HUES6 (cell line): ENCODE measurements at regions not wholly inside any gene's neighbourhood (a gene's known extent, or its start where the extent isn't known, plus 50 kb on each side); places are given as distances from the start of the nearest gene placed in this dataset.

Experiments
- H3K27ac ChIP-seq: 2 replicates; pipeline ENCODE4 v1.7.0; 2013; ENCODE audit warnings: low read depth, mild to moderate bottlenecking, low read length, inconsistent platforms
- H3K27me3 ChIP-seq: 2 replicates; pipeline ENCODE4 v1.6.1; 2013; ENCODE audit warnings: low read length; ENCODE audit not compliant: control insufficient read depth, insufficient read depth
- H3K36me3 ChIP-seq: 2 replicates; pipeline ENCODE4 v1.6.1; 2013; ENCODE audit warnings: low read length; ENCODE audit not compliant: control insufficient read depth, insufficient read depth
- H3K4me1 ChIP-seq: 2 replicates; pipeline ENCODE4 v1.6.1; 2013; ENCODE audit warnings: low read length; ENCODE audit not compliant: control insufficient read depth, insufficient read depth
- H3K4me3 ChIP-seq: 2 replicates; pipeline ENCODE4 v1.5.1; 2013; ENCODE audit warnings: low read depth, low read length
- H3K9ac ChIP-seq: one replicate; pipeline ENCODE4 v1.6.1; 2013; ENCODE audit warnings: mild to moderate bottlenecking, low read length
- H3K9me3 ChIP-seq: 2 replicates; pipeline ENCODE4 v1.6.1; 2013; ENCODE audit warnings: low read depth, low read length; ENCODE audit not compliant: control insufficient read depth, insufficient read depth

GRCh38 chr15:66625974-66626373 is 60.2 kb upstream of the LCTL start:
- Histone ChIP-seq H3K36me3 (no peaks in the 10 kb centered on the region), H3K9ac (no peak overlapping the region), H3K4me3 (no peak overlapping the region), H3K9me3 (no peaks in the 10 kb centered on the region), H3K4me1 (peaks cover 52% of the 10 kb centered on the region), H3K27ac (peak overlapping the region; percentile 10; the same call in 1 of the 2 replicates), H3K27me3 (no peaks in the 10 kb centered on the region; the same call in 1 of the 2 replicates)

- Histone ChIP-seq H3K9ac (no peak overlapping the region), H3K9me3 (no peaks in the 10 kb centered on the region), H3K27ac (no peak overlapping the region), H3K36me3 (no peaks in the 10 kb centered on the region), H3K4me1 (peaks cover 48% of the 10 kb centered on the region), H3K4me3 (no peak overlapping the region), H3K27me3 (no peaks in the 10 kb centered on the region)
Observed at GRCh38 chr15:66628976-66629723, 63.4 kb upstream of the LCTL start.

GRCh38 chr15:66629817-66630576 is 64.2 kb upstream of the LCTL start:
- Histone ChIP-seq H3K4me3 (no peak overlapping the region), H3K4me1 (peaks cover 48% of the 10 kb centered on the region), H3K27me3 (no peaks in the 10 kb centered on the region), H3K9ac (no peak overlapping the region), H3K9me3 (no peaks in the 10 kb centered on the region), H3K27ac (no peak overlapping the region), H3K36me3 (no peaks in the 10 kb centered on the region)

- no peaks in the 10 kb centered on the region for H3K36me3 ChIP-seq
- no peak overlapping the region for H3K9ac ChIP-seq
- H3K27ac ChIP-seq = no peak overlapping the region
- H3K4me1 ChIP-seq = peaks cover 42% of the 10 kb centered on the region
- no peak overlapping the region for H3K4me3 ChIP-seq
- H3K9me3 ChIP-seq = no peaks in the 10 kb centered on the region
- no peaks in the 10 kb centered on the region for H3K27me3 ChIP-seq
Observed at GRCh38 chr15:66630801-66631351, 65.1 kb upstream of the LCTL start.

GRCh38 chr15:66631616-66632263 is 65.9 kb upstream of the LCTL start:
- peak overlapping the region; percentile 42 for H3K9ac ChIP-seq

GRCh38 chr15:66633041-66633937 is 67.5 kb upstream of the LCTL start:
- no peaks in the 10 kb centered on the region for H3K36me3 ChIP-seq
- no peak overlapping the region for H3K27ac ChIP-seq
- no peak overlapping the region for H3K4me3 ChIP-seq
- no peaks in the 10 kb centered on the region for H3K27me3 ChIP-seq
- no peaks in the 10 kb centered on the region for H3K9me3 ChIP-seq
- no peak overlapping the region for H3K9ac ChIP-seq
- H3K4me1 ChIP-seq = peaks cover 39% of the 10 kb centered on the region

More at GRCh38 chr15:66631616-66632263, 65.9 kb upstream of the LCTL start:
- H3K27me3 ChIP-seq = no peaks in the 10 kb centered on the region
- H3K27ac ChIP-seq = peak overlapping the region; percentile 50; the same call in 1 of the 2 replicates
- H3K36me3 ChIP-seq = no peaks in the 10 kb centered on the region
- no peaks in the 10 kb centered on the region for H3K9me3 ChIP-seq
- no peak overlapping the region for H3K4me3 ChIP-seq
- peaks cover 40% of the 10 kb centered on the region for H3K4me1 ChIP-seq

- Histone ChIP-seq H3K4me3 (no peak overlapping the region), H3K27me3 (no peaks in the 10 kb centered on the region), H3K9ac (no peak overlapping the region), H3K9me3 (no peaks in the 10 kb centered on the region), H3K27ac (no peak overlapping the region), H3K4me1 (peaks cover 33% of the 10 kb centered on the region), H3K36me3 (no peaks in the 10 kb centered on the region)
Observed at GRCh38 chr15:66633938-66634250, 68.1 kb upstream of the LCTL start.

GRCh38 chr15:66634540-66634939 is 67.5 kb upstream of the SMAD6 start:
- Histone ChIP-seq H3K4me1 (peaks cover 29% of the 10 kb centered on the region), H3K9ac (no peak overlapping the region), H3K36me3 (no peaks in the 10 kb centered on the region), H3K9me3 (no peaks in the 10 kb centered on the region), H3K27me3 (no peaks in the 10 kb centered on the region), H3K27ac (no peak overlapping the region), H3K4me3 (no peak overlapping the region)

- Histone ChIP-seq H3K27me3 (no peaks in the 10 kb centered on the region), H3K36me3 (no peaks in the 10 kb centered on the region), H3K9me3 (no peaks in the 10 kb centered on the region), H3K27ac (no peak overlapping the region), H3K4me1 (peaks cover 29% of the 10 kb centered on the region), H3K4me3 (no peak overlapping the region), H3K9ac (no peak overlapping the region)
Observed at GRCh38 chr15:66635006-66635405, 67.0 kb upstream of the SMAD6 start.

GRCh38 chr15:66635817-66636216 is 66.2 kb upstream of the SMAD6 start:
- Histone ChIP-seq H3K4me1 (peaks cover 21% of the 10 kb centered on the region), H3K27me3 (no peaks in the 10 kb centered on the region), H3K4me3 (no peak overlapping the region), H3K9me3 (no peaks in the 10 kb centered on the region), H3K36me3 (no peaks in the 10 kb centered on the region), H3K27ac (no peak overlapping the region), H3K9ac (no peak overlapping the region)
